ENCODE measurements at regions not wholly inside any gene's neighbourhood (a gene's known extent, or its start where the extent isn't known, plus 50 kb on each side); places are given as distances from the start of the nearest gene placed in this dataset.

- TF ChIP-seq, protein P1, sequence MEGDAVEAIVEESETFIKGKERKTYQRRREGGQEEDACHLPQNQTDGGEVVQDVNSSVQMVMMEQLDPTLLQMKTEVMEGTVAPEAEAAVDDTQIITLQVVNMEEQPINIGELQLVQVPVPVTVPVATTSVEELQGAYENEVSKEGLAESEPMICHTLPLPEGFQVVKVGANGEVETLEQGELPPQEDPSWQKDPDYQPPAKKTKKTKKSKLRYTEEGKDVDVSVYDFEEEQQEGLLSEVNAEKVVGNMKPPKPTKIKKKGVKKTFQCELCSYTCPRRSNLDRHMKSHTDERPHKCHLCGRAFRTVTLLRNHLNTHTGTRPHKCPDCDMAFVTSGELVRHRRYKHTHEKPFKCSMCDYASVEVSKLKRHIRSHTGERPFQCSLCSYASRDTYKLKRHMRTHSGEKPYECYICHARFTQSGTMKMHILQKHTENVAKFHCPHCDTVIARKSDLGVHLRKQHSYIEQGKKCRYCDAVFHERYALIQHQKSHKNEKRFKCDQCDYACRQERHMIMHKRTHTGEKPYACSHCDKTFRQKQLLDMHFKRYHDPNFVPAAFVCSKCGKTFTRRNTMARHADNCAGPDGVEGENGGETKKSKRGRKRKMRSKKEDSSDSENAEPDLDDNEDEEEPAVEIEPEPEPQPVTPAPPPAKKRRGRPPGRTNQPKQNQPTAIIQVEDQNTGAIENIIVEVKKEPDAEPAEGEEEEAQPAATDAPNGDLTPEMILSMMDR (IDR thresholded peaks at IDR 0.05), result peak in 1 of 2 donors; percentile 25
- no peak for DNase-seq (ENCODE audit: low spot score)
- H3K9me3 ChIP-seq, result no peaks in the 10 kb centered on the region
Measured at GRCh38 chr10:10930979-10931743, 86.5 kb upstream of the CELF2 start.

DNA sequence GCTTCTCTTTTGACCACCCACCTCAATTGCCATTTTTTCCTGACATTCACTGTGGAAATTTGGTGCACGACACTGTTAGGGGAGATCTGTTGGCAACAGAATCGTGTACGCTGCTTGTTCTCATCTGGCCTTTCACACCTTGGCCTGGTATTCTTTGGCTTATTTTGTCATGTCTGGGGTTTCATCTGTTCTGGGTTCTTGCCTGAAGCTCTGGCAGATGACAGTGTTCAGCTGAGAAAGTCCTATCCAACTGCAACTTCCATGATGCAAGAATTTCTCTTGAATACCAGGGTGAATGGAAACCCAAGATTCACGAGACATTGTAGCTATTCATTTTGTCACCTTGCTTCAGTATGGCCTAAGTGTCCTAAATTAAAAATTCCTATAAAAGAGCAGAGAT is 82.6 kb upstream of the CELF2 start:
- H3K4me1 ChIP-seq, result no peaks in the 10 kb centered on the region
- no peak overlapping the region for H3K4me3 ChIP-seq
- no peaks in the 10 kb centered on the region for H3K27me3 ChIP-seq
- H3K36me3 ChIP-seq, result no peaks in the 10 kb centered on the region
- no peaks in the 10 kb centered on the region for H3K9me3 ChIP-seq
- TF ChIP-seq, protein P1 (IDR thresholded peaks at IDR 0.05), result no peak
- no peak overlapping the region for H3K27ac ChIP-seq
- no peak for DNase-seq (ENCODE audit: low spot score)

More at GRCh38 chr10:10930979-10931743, 86.5 kb upstream of the CELF2 start:
- Histone ChIP-seq H3K4me1 (no peaks in the 10 kb centered on the region), H3K27ac (no peak overlapping the region), H3K27me3 (no peaks in the 10 kb centered on the region), H3K36me3 (no peaks in the 10 kb centered on the region), H3K4me3 (no peak overlapping the region)

DNA sequence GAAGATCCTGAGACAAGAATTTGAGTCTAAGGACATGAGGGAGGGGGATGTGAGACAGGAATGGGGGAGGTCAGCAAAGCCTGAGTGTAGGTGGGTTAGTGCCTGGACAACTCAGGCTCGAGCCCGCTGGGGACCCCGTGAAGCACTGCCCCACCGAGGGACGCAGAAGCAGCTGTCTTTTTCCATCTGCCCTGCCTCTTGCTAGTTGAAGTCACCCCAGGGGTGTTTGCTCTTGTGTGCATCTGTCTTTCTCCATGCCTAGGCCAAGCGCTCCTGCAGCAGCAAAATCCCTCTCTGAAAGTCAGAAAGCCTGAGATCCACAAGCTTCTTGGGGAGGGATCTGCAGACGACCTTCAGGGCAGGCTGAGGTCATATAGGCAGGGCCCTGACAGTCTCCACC is 79.0 kb upstream of the CELF2 start:
- no peak for DNase-seq (ENCODE audit: low spot score)
- TF ChIP-seq, protein P1 (IDR thresholded peaks at IDR 0.05), result no peak
- Histone ChIP-seq H3K36me3 (no peaks in the 10 kb centered on the region), H3K4me1 (no peaks in the 10 kb centered on the region), H3K27me3 (no peaks in the 10 kb centered on the region), H3K4me3 (no peak overlapping the region), H3K9me3 (no peaks in the 10 kb centered on the region), H3K27ac (no peak overlapping the region)

DNA sequence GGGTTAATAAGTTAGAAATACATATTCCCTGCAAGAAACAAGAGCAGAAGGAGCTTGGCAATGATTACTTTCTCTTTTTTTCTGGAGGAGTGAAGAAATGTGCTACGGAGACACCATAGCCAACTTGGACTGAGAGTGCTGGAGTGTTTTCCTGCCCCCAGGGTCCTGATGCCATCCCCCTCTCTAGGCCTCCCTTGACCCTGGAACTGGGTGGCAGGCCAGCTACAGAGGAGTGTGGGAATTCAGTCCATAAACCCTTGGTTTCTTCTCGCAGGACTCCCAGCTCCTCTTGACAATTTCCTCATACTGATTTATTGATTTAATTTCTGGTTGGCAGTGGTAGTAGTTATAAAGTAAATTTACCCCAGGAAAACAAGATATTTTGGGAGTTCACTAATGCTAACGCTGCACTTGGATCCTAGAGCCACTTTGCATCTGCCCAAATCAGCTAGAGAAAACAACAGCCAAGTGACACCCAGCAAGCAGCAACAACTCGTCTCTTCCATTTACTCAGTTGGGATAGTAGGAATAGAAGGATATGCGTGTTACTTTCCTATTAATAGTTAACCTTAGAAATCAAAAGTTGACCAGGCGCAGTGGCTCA is 76.4 kb upstream of the CELF2 start:
- Histone ChIP-seq H3K4me1 (no peaks in the 10 kb centered on the region), H3K9me3 (no peaks in the 10 kb centered on the region), H3K27ac (no peak overlapping the region), H3K27me3 (no peaks in the 10 kb centered on the region), H3K36me3 (no peaks in the 10 kb centered on the region), H3K4me3 (no peak overlapping the region)
- TF ChIP-seq, protein P1 (IDR thresholded peaks at IDR 0.05), result no peak
- DNase-seq (ENCODE audit: low spot score), result no peak

GRCh38 chr10:10942441-10942840 is 75.2 kb upstream of the CELF2 start:
- TF ChIP-seq, protein P1 (IDR thresholded peaks at IDR 0.05), result no peak
- Histone ChIP-seq H3K36me3 (no peaks in the 10 kb centered on the region), H3K27ac (no peak overlapping the region), H3K4me3 (no peak overlapping the region), H3K4me1 (no peaks in the 10 kb centered on the region), H3K27me3 (no peaks in the 10 kb centered on the region), H3K9me3 (no peaks in the 10 kb centered on the region)
- no peak for DNase-seq (ENCODE audit: low spot score)

Measured in right atrium auricular region (tissue), 2 donors.